ENCODE measurements at regions not wholly inside any gene's neighbourhood (a gene's known extent, or its start where the extent isn't known, plus 50 kb on each side); places are given as distances from the start of the nearest gene placed in this dataset.

DNA sequence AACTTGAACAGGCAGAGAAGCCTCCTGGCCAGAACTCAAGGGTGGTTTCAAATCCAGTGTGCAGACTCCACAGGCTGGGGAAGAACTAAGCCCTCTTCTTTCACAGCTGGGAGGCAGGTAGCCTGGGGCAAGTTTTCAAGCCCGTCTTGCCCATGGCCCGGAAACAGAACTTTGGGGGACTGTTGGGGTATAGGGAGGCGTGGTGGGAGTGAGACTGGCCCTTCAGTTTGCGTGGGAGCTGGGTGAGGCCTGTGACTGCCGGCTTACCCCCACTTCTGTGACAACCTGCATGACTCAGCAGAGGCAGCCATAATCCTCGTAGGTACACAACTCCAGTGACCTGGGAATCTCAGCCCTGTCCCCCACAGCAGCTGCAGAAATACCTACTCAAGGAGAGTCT lies 1125.7 kb downstream of the HACE1 start:
- DNase-seq (no peak), ATAC-seq (ENCODE audit: insufficient read depth, low FRiP score) (no peak)
- Histone ChIP-seq H3K27me3 (ENCODE audit: control insufficient read depth in 3 of 3, insufficient read depth in 3 of 3, low read length in 2 of 3) (no peaks in the 10 kb centered on the region), H3K4me1 (ENCODE audit: control insufficient read depth in 5 of 5, insufficient read depth in 5 of 5, low read length in 5 of 5) (peaks cover 0 to 3% (median 0%) of the 10 kb centered on the region in 5 donors), H3K36me3 (ENCODE audit: control insufficient read depth in 4 of 4, insufficient read depth in 4 of 4, low read length in 4 of 4) (no peaks in the 10 kb centered on the region), H3K27ac (ENCODE audit: low read depth in 1 of 2, low read length in 1 of 2) (no peak overlapping the region), H3K9me3 (ENCODE audit: control insufficient read depth in 4 of 4, insufficient read depth in 3 of 4, low read length in 3 of 4) (peaks cover 0 to 5% (median 0%) of the 10 kb centered on the region in 4 donors), H3K9ac (ENCODE audit: insufficient read depth in 1 of 2, low read length in 2 of 2) (no peak overlapping the region), H3K4me3 (no peak overlapping the region)
- 89 to 91% methylated on average over 6 of the region's 6 CpGs for WGBS, 2 donors
- TF ChIP-seq, protein P1, sequence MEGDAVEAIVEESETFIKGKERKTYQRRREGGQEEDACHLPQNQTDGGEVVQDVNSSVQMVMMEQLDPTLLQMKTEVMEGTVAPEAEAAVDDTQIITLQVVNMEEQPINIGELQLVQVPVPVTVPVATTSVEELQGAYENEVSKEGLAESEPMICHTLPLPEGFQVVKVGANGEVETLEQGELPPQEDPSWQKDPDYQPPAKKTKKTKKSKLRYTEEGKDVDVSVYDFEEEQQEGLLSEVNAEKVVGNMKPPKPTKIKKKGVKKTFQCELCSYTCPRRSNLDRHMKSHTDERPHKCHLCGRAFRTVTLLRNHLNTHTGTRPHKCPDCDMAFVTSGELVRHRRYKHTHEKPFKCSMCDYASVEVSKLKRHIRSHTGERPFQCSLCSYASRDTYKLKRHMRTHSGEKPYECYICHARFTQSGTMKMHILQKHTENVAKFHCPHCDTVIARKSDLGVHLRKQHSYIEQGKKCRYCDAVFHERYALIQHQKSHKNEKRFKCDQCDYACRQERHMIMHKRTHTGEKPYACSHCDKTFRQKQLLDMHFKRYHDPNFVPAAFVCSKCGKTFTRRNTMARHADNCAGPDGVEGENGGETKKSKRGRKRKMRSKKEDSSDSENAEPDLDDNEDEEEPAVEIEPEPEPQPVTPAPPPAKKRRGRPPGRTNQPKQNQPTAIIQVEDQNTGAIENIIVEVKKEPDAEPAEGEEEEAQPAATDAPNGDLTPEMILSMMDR (IDR thresholded peaks at IDR 0.05; ENCODE audit: control extremely low read depth, extremely low read depth): no peak

DNA sequence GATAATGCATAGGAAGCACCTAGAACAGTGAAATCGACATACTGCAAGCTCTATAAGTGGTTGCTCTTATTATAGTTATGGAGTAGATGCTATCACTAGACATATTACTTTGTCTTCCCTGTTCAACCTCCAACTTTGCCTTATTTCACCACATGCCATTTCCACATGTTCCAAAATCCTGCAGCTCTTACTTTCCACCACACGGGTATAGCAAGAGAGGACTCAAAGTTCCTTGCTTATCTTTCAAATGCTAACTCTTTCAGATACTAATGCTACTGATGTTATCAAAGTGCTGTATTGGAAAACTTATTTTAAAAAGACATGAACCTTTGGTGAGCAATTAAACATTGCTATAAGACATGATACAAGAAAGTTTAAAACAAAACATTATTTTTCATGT lies 1130.1 kb downstream of the HACE1 start:
- TF ChIP-seq, protein P1 (IDR thresholded peaks at IDR 0.05; ENCODE audit: control extremely low read depth, extremely low read depth): no peak
- no peaks in the 10 kb centered on the region for H3K36me3 ChIP-seq (ENCODE audit: control insufficient read depth in 4 of 4, insufficient read depth in 4 of 4, low read length in 4 of 4)
- H3K27me3 ChIP-seq (ENCODE audit: control insufficient read depth in 3 of 3, insufficient read depth in 3 of 3, low read length in 2 of 3): no peaks in the 10 kb centered on the region
- peaks cover 0 to 3% (median 0%) of the 10 kb centered on the region in 5 donors for H3K4me1 ChIP-seq (ENCODE audit: control insufficient read depth in 5 of 5, insufficient read depth in 5 of 5, low read length in 5 of 5)
- no peak for DNase-seq
- WGBS, 2 donors: 42 to 65% methylated on average over 2 of the region's 2 CpGs
- H3K9me3 ChIP-seq (ENCODE audit: control insufficient read depth in 4 of 4, insufficient read depth in 3 of 4, low read length in 3 of 4): peaks cover 0 to 5% (median 0%) of the 10 kb centered on the region in 4 donors
- H3K9ac ChIP-seq (ENCODE audit: insufficient read depth in 1 of 2, low read length in 2 of 2): no peak overlapping the region
- no peak overlapping the region for H3K4me3 ChIP-seq
- H3K27ac ChIP-seq (ENCODE audit: low read depth in 1 of 2, low read length in 1 of 2): no peak overlapping the region
- no peak for ATAC-seq (ENCODE audit: insufficient read depth, low FRiP score)

DNA sequence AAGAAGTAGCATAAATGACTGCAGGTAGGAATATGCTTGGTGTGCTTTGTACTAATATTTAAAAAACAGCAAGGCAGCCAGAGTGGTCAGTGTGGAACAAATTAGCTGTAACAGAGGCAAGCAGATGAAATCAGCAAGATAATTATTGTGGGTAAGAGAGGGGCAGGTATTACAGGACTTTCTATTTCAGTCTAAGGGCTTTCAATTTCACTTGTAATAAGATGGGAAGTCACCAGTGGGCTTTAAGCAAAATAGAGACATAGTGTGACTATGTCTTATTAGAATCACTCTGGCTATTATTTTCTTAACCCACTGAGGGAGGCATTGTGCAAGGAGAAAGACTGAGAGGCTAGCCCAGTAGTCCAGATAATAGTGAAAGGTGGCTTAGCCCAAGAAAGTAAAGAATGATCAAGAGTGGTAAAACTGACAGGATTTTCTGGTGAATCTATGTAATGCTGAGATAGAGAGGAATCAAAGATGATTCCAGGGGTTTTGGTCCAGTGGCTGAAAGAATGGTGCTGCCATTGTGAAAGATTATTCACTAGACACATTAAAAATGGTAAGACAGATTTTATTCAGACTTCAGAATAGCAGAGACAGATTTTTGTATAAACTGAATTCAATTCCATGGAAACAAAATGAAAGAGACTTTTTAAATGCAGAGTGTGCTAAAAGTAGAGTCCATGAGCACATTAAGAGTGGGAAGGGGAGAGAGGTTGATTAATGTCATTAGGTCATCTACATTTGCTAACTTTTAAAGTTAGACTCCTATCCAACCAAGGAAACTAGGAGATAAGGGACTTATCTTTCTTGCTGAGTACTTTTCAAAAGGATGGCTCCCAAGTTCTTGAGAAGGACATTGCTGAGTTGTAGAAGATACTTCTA lies 1136.0 kb downstream of the HACE1 start:
- Histone ChIP-seq H3K27me3 (ENCODE audit: control insufficient read depth in 3 of 3, insufficient read depth in 3 of 3, low read length in 2 of 3) (no peaks in the 10 kb centered on the region), H3K9ac (ENCODE audit: insufficient read depth in 1 of 2, low read length in 2 of 2) (no peak overlapping the region), H3K9me3 (ENCODE audit: control insufficient read depth in 4 of 4, insufficient read depth in 3 of 4, low read length in 3 of 4) (no peaks in the 10 kb centered on the region), H3K36me3 (ENCODE audit: control insufficient read depth in 4 of 4, insufficient read depth in 4 of 4, low read length in 4 of 4) (no peaks in the 10 kb centered on the region), H3K27ac (ENCODE audit: low read depth in 1 of 2, low read length in 1 of 2) (no peak overlapping the region), H3K4me3 (no peak overlapping the region), H3K4me1 (ENCODE audit: control insufficient read depth in 5 of 5, insufficient read depth in 5 of 5, low read length in 5 of 5) (no peaks in the 10 kb centered on the region)
- DNase-seq: no peak
- ATAC-seq (ENCODE audit: insufficient read depth, low FRiP score): no peak
- TF ChIP-seq, protein P1 (IDR thresholded peaks at IDR 0.05; ENCODE audit: control extremely low read depth, extremely low read depth): no peak
